SK-N-SH treated with all-trans-retinoic acid at 6 μM for 48 hours (cell line): ENCODE measurements at regions not wholly inside any gene's neighbourhood (a gene's known extent, or its start where the extent isn't known, plus 50 kb on each side); places are given as distances from the start of the nearest gene placed in this dataset.

Experiments
- ATAC-seq: fragments of 200-7000 bp; cut with Tn5 transposase; 3 replicates; pipeline ENCODE4 v1.9.1; 2020; ENCODE audit warnings: mild to moderate bottlenecking, moderate library complexity
- ARNTL ChIP-seq: fragments of 450-650 bp; formaldehyde crosslinking; IDR thresholded peaks from 2 replicates; pipeline ENCODE4 v1.5.0; 2020; ENCODE audit warnings: low read depth, mild to moderate bottlenecking, moderate library complexity, borderline replicate concordance
- BACH2 ChIP-seq: fragments of 250-450 bp; sonication (Bioruptor Pico); IDR thresholded peaks from 2 replicates; pipeline ENCODE4 v1.9.0; 2021; ENCODE audit warnings: mild to moderate bottlenecking, borderline replicate concordance
- CREB5 ChIP-seq: fragments of 250-450 bp; sonication (Bioruptor Pico); IDR thresholded peaks from 2 replicates; pipeline ENCODE4 v1.5.1; 2020; ENCODE audit warnings: low read depth, mild to moderate bottlenecking, moderate library complexity
- CSRNP3 ChIP-seq: fragments of 250-450 bp; sonication (Bioruptor Pico); IDR thresholded peaks from 2 replicates; pipeline ENCODE4 v1.5.1; 2021; ENCODE audit warnings: mild to moderate bottlenecking, moderate library complexity
- ESRRG ChIP-seq: fragments of 250-450 bp; sonication (Bioruptor Pico); IDR thresholded peaks from 2 replicates; pipeline ENCODE4 v1.6.1; 2021; ENCODE audit warnings: mild to moderate bottlenecking
- GLIS3 ChIP-seq: fragments of 250-450 bp; sonication (Bioruptor Pico); IDR thresholded peaks from 2 replicates; pipeline ENCODE4 v1.5.0; 2020; ENCODE audit warnings: mild to moderate bottlenecking, moderate library complexity
- ISL1 ChIP-seq: fragments of 250-450 bp; sonication (Bioruptor Pico); IDR thresholded peaks from 2 replicates; pipeline ENCODE4 v2.1.2; 2022; ENCODE audit warnings: mild to moderate bottlenecking, moderate library complexity
- OSR1 ChIP-seq: fragments of 250-450 bp; sonication (Bioruptor Pico); IDR thresholded peaks from 2 replicates; pipeline ENCODE4 v1.8.0; 2022; ENCODE audit warnings: moderate library complexity, mild to moderate bottlenecking, inconsistent platforms
- PATZ1 ChIP-seq: fragments of 250-450 bp; sonication (Bioruptor Pico); IDR thresholded peaks from 2 replicates; pipeline ENCODE4 v1.8.0; 2020; ENCODE audit warnings: mild to moderate bottlenecking, moderate library complexity, borderline replicate concordance
- PPARA ChIP-seq: fragments of 250-450 bp; sonication (Bioruptor Pico); IDR thresholded peaks from 2 replicates; pipeline ENCODE4 v1.5.0; 2020; ENCODE audit warnings: mild to moderate bottlenecking, borderline replicate concordance
- RARB ChIP-seq: fragments of 250-450 bp; sonication (Bioruptor Pico); IDR thresholded peaks from 2 replicates; pipeline ENCODE4 v1.8.0; 2021; ENCODE audit warnings: mild to moderate bottlenecking, moderate library complexity
- SNAI2 ChIP-seq: fragments of 250-450 bp; sonication (Bioruptor Pico); IDR thresholded peaks from 2 replicates; pipeline ENCODE4 v1.5.0; 2020; ENCODE audit warnings: mild to moderate bottlenecking, moderate library complexity
- TCF4 ChIP-seq: fragments of 250-450 bp; sonication (Bioruptor Pico); IDR thresholded peaks from 2 replicates; pipeline ENCODE4 v1.8.0; 2021; ENCODE audit warnings: mild to moderate bottlenecking, moderate library complexity, borderline replicate concordance
- TOX ChIP-seq: fragments of 250-450 bp; sonication (Bioruptor Pico); IDR thresholded peaks from 2 replicates; pipeline ENCODE4 v1.8.0; 2021; ENCODE audit warnings: mild to moderate bottlenecking, moderate library complexity, borderline replicate concordance
- TSHZ2 ChIP-seq: fragments of 250-450 bp; sonication (Bioruptor Pico); IDR thresholded peaks from 2 replicates; pipeline ENCODE4 v1.5.0; 2020; ENCODE audit warnings: mild to moderate bottlenecking, moderate library complexity
- ZC3H10 ChIP-seq: fragments of 250-450 bp; sonication (Bioruptor Pico); IDR thresholded peaks from 2 replicates; pipeline ENCODE4 v1.5.1; 2021; ENCODE audit warnings: mild to moderate bottlenecking, moderate library complexity
- ZFP3 ChIP-seq: fragments of 250-450 bp; sonication (Bioruptor Pico); IDR thresholded peaks from 2 replicates; pipeline ENCODE4 v1.5.0; 2020; ENCODE audit warnings: mild to moderate bottlenecking, moderate library complexity
- ZNF565 ChIP-seq: fragments of 450-650 bp; formaldehyde crosslinking; conservative IDR thresholded peaks from 2 replicates; pipeline ENCODE4 v1.5.0; 2020; ENCODE audit warnings: low read depth, mild to moderate bottlenecking, moderate library complexity
- ZNF70 ChIP-seq: fragments of 450-650 bp; formaldehyde crosslinking; IDR thresholded peaks from 2 replicates; pipeline ENCODE4 v1.5.0; 2020; ENCODE audit warnings: mild to moderate bottlenecking, moderate library complexity
- ZNF8 ChIP-seq: fragments of 450-650 bp; formaldehyde crosslinking; IDR thresholded peaks from 2 replicates; pipeline ENCODE4 v1.5.0; 2020; ENCODE audit warnings: mild to moderate bottlenecking, moderate library complexity

- no peak for ATAC-seq
Observed at GRCh38 chr5:111585946-111586345, 73.6 kb upstream of the STARD4 start.

GRCh38 chr5:111585291-111585690, 73.0 kb upstream of the STARD4 start:
- TF ChIP-seq ZNF8 (CRISPR knock-in tag): no peak
- ATAC-seq: no peak

More at GRCh38 chr5:111585946-111586345, 73.6 kb upstream of the STARD4 start:
- TF ChIP-seq SNAI2 (CRISPR knock-in tag) (no peak), CSRNP3 (CRISPR knock-in tag) (no peak), TSHZ2 (CRISPR knock-in tag) (no peak), ZNF565 (no peak), RARB (CRISPR knock-in tag) (no peak), GLIS3 (CRISPR knock-in tag) (no peak), PATZ1 (CRISPR knock-in tag) (no peak), TOX (CRISPR knock-in tag) (no peak), ZNF70 (CRISPR knock-in tag) (no peak), CREB5 (no peak), PPARA (no peak), ZC3H10 (CRISPR knock-in tag) (no peak), OSR1 (no peak), ARNTL (CRISPR knock-in tag) (no peak), TCF4 (no peak), ESRRG (CRISPR knock-in tag) (no peak), ZFP3 (no peak), BACH2 (CRISPR knock-in tag) (no peak)

- no peak for ATAC-seq
- TF ChIP-seq ESRRG (CRISPR knock-in tag) (no peak), OSR1 (no peak), ARNTL (CRISPR knock-in tag) (no peak), ZNF8 (CRISPR knock-in tag) (no peak), ISL1 (CRISPR knock-in tag) (no peak), PATZ1 (CRISPR knock-in tag) (no peak), ZNF565 (no peak), RARB (CRISPR knock-in tag) (no peak), TOX (CRISPR knock-in tag) (no peak), BACH2 (CRISPR knock-in tag) (no peak), ZFP3 (no peak), ZC3H10 (CRISPR knock-in tag) (no peak), TSHZ2 (CRISPR knock-in tag) (no peak), CSRNP3 (CRISPR knock-in tag) (no peak), ZNF70 (CRISPR knock-in tag) (no peak), PPARA (no peak)
Observed at GRCh38 chr5:111584651-111585050, 72.3 kb upstream of the STARD4 start.
